ENCODE measurements at regions not wholly inside any gene's neighbourhood (a gene's known extent, or its start where the extent isn't known, plus 50 kb on each side); places are given as distances from the start of the nearest gene placed in this dataset.

GRCh38 chr10:89979726-89980125 lies 278.3 kb downstream of the KIF20B start:
- in situ Hi-C loops (cut with HindIII; ENCODE audit: extremely low pct_ligation_motif_present, low pct_unique_long_range_greater_than_20kb) (no loop called here), intact Hi-C loops (cut with micrococcal nuclease; ENCODE audit: unreplicated experiment) (no loop called here)
- H3K27me3 ChIP-seq (ENCODE audit: control insufficient read depth in 1 of 2, insufficient read depth in 2 of 2, low read length in 2 of 2), result no peaks in the 10 kb centered on the region
- no peaks in the 10 kb centered on the region for H3K79me2 ChIP-seq (ENCODE audit: insufficient read depth, low read length)
- no peak overlapping the region for H3K4me2 ChIP-seq (ENCODE audit: low read depth, low read length)
- no peaks in the 10 kb centered on the region for H3K9me3 ChIP-seq (ENCODE audit: low read length)
- 0% methylated on average over 1 of the region's 1 CpG for WGBS (ENCODE audit: low lambda C conversion rate)
- no peaks in the 10 kb centered on the region for H3K4me1 ChIP-seq (ENCODE audit: insufficient read depth, low read length)
- CTCF ChIA-PET (ENCODE audit: low intra/inter-chr PET ratio, low total read pairs), result no interaction called here
- H3K36me3 ChIP-seq (replicated peaks in 1 of 2; ENCODE audit: control insufficient read depth in 1 of 2, insufficient read depth in 2 of 2, low read length in 2 of 2), result no peaks in the 10 kb centered on the region
- H4K20me1 ChIP-seq (ENCODE audit: insufficient read depth, low read length), result no peaks in the 10 kb centered on the region
- H3K4me3 ChIP-seq (replicated peaks in 1 of 3; ENCODE audit: insufficient read depth in 1 of 3, low read depth in 2 of 3, low read length in 3 of 3), result no peak overlapping the region
- DNase-seq (ENCODE audit: low spot score) (no peak), ATAC-seq (no peak), FAIRE-seq (no peak)
- H3K27ac ChIP-seq (ENCODE audit: extremely low read length, insufficient read depth, low read length), result no peak overlapping the region
- TF ChIP-seq PRMT3 (CRISPR knock-in tag; IDR thresholded peaks at IDR 0.05; ENCODE audit: borderline replicate concordance, low read depth), result no peak
- TF ChIP-seq THAP8 (CRISPR knock-in tag; IDR thresholded peaks at IDR 0.05; ENCODE audit: borderline replicate concordance), result no peak
- no peak overlapping the region for H2AFZ ChIP-seq (ENCODE audit: low read length)
- no TSS peak for BruUV-seq (replicated peaks)
- POLR2A ChIA-PET, result no interaction called here
- H3K9ac ChIP-seq (ENCODE audit: insufficient read depth, low read depth, low read length), result no peak overlapping the region

GRCh38 chr10:89980166-89980565 lies 278.8 kb downstream of the KIF20B start:
- Histone ChIP-seq H3K27ac (ENCODE audit: extremely low read length, insufficient read depth, low read length) (no peak overlapping the region), H3K9me3 (ENCODE audit: low read length) (no peaks in the 10 kb centered on the region), H2AFZ (ENCODE audit: low read length) (no peak overlapping the region), H4K20me1 (ENCODE audit: insufficient read depth, low read length) (no peaks in the 10 kb centered on the region), H3K4me2 (ENCODE audit: low read depth, low read length) (no peak overlapping the region), H3K4me1 (ENCODE audit: insufficient read depth, low read length) (no peaks in the 10 kb centered on the region), H3K9ac (ENCODE audit: insufficient read depth, low read depth, low read length) (no peak overlapping the region), H3K4me3 (replicated peaks in 1 of 3; ENCODE audit: insufficient read depth in 1 of 3, low read depth in 2 of 3, low read length in 3 of 3) (no peak overlapping the region), H3K79me2 (ENCODE audit: insufficient read depth, low read length) (no peaks in the 10 kb centered on the region), H3K27me3 (ENCODE audit: control insufficient read depth in 1 of 2, insufficient read depth in 2 of 2, low read length in 2 of 2) (no peaks in the 10 kb centered on the region), H3K36me3 (replicated peaks in 1 of 2; ENCODE audit: control insufficient read depth in 1 of 2, insufficient read depth in 2 of 2, low read length in 2 of 2) (no peaks in the 10 kb centered on the region)
- 41% methylated on average over 2 of the region's 2 CpGs for WGBS (ENCODE audit: low lambda C conversion rate)
- in situ Hi-C loops (cut with HindIII; ENCODE audit: extremely low pct_ligation_motif_present, low pct_unique_long_range_greater_than_20kb), result no loop called here
- no peak for FAIRE-seq
- ChIA-PET CTCF (ENCODE audit: low intra/inter-chr PET ratio, low total read pairs) (no interaction called here), POLR2A (no interaction called here)
- BruUV-seq (replicated peaks), result no TSS peak
- no peak for DNase-seq (ENCODE audit: low spot score)
- no peak for ATAC-seq
- intact Hi-C loops (cut with micrococcal nuclease; ENCODE audit: unreplicated experiment), result no loop called here
- no peak for TF ChIP-seq SMAD1 (CRISPR knock-in tag; IDR thresholded peaks at IDR 0.05; ENCODE audit: borderline replicate concordance, low read depth)
- TF ChIP-seq BATF2 (CRISPR knock-in tag; IDR thresholded peaks at IDR 0.05), result no peak
- no peak for TF ChIP-seq XBP1 (CRISPR knock-in tag; IDR thresholded peaks at IDR 0.05)
- TF ChIP-seq MTA1 (CRISPR knock-in tag; IDR thresholded peaks at IDR 0.05; ENCODE audit: borderline replicate concordance), result no peak
- TF ChIP-seq ZNF562 (CRISPR knock-in tag; IDR thresholded peaks at IDR 0.05; ENCODE audit: borderline replicate concordance), result no peak
- TF ChIP-seq HNRNPUL1 (IDR thresholded peaks at IDR 0.05; ENCODE audit: low read depth, low read length), result no peak
- no peak for TF ChIP-seq SMARCC2 (IDR thresholded peaks at IDR 0.05)
- TF ChIP-seq ZNF567 (CRISPR knock-in tag; IDR thresholded peaks at IDR 0.05; ENCODE audit: borderline replicate concordance), result no peak
- no peak for TF ChIP-seq CHD4 (IDR thresholded peaks at IDR 0.05; ENCODE audit: borderline replicate concordance, low read length)
- TF ChIP-seq THRA (CRISPR knock-in tag; IDR thresholded peaks at IDR 0.05; ENCODE audit: borderline replicate concordance), result no peak

Data from HepG2 (cell line).